ENCODE measurements at regions not wholly inside any gene's neighbourhood (a gene's known extent, or its start where the extent isn't known, plus 50 kb on each side); places are given as distances from the start of the nearest gene placed in this dataset.

GRCh38 chr3:117547956-117548550 lies 838.5 kb downstream of the TUSC7 start:
- WGBS, 2 donors = 46 to 57% methylated on average over 2 of the region's 2 CpGs
- H3K4me3 ChIP-seq (ENCODE audit: low read depth, poor library complexity, severe bottlenecking) = no peak overlapping the region
- TF ChIP-seq CTCF (IDR thresholded peaks at IDR 0.05) (no peak), POLR2A (IDR thresholded peaks at IDR 0.05) (no peak)
- no peak for DNase-seq (ENCODE audit: low spot score in 2 of 2)
- intact Hi-C loops (cut with DNase I; ENCODE audit: low total_unique reads) = no loop called here

- WGBS, 2 donors = 76 to 80% methylated on average over 3 of the region's 3 CpGs
- TF ChIP-seq CTCF (IDR thresholded peaks at IDR 0.05) (no peak), POLR2A (IDR thresholded peaks at IDR 0.05) (no peak)
- intact Hi-C loops (cut with DNase I; ENCODE audit: low total_unique reads) = no loop called here
- no peak for DNase-seq (ENCODE audit: low spot score in 2 of 2)
- H3K4me3 ChIP-seq (ENCODE audit: low read depth, poor library complexity, severe bottlenecking) = no peak overlapping the region
Observed at GRCh38 chr3:117548600-117548999, 839.0 kb downstream of the TUSC7 start.

DNA sequence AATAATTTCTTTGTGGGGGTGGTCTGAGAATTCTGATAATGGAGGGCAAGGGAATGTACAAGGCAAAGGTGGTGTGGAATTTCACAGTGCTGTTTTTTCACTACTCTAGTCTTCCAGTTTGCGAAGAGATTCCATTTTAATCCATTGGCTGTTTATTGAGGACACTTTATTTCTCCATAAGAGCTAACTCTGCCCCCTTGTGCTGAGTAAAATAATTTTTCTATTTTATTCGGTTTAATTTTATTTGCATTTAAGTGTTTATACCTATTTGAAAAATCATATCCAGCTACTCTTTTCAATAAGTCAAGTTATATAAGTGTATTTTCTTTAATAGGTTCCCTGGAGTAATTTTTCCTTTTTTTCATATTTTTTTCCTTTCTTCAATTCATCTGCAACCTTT lies 840.1 kb downstream of the TUSC7 start:
- intact Hi-C loops (cut with DNase I; ENCODE audit: low total_unique reads) = no loop called here
- 79 to 82% methylated on average over 2 of the region's 2 CpGs for WGBS, 2 donors
- H3K4me3 ChIP-seq (ENCODE audit: low read depth, poor library complexity, severe bottlenecking) = no peak overlapping the region
- TF ChIP-seq POLR2A (IDR thresholded peaks at IDR 0.05) (no peak), CTCF (IDR thresholded peaks at IDR 0.05) (no peak)
- no peak for DNase-seq (ENCODE audit: low spot score in 2 of 2)

DNA sequence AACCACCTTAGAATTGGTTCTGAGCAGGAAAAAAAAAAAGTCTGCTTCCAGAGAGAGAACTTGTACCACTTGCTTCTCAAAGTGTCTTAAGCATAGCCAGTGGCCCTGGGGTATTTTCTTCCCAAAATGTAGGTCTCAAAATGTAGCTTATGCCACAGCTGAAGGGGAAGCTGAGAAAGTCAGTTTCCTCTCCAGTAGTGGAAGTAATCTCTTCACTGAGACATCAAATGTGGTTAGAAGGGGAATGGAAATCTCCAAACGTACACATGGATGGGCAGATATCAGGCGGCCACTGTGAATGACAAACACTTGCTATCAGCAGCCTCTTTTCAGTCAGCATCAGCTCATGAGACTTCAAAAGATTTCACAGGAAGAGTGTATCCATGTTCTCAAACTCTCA lies 841.2 kb downstream of the TUSC7 start:
- TF ChIP-seq POLR2A (IDR thresholded peaks at IDR 0.05) = no peak
- no peak for TF ChIP-seq CTCF (IDR thresholded peaks at IDR 0.05)
- 84 to 90% methylated on average over 2 of the region's 2 CpGs for WGBS, 2 donors

DNA sequence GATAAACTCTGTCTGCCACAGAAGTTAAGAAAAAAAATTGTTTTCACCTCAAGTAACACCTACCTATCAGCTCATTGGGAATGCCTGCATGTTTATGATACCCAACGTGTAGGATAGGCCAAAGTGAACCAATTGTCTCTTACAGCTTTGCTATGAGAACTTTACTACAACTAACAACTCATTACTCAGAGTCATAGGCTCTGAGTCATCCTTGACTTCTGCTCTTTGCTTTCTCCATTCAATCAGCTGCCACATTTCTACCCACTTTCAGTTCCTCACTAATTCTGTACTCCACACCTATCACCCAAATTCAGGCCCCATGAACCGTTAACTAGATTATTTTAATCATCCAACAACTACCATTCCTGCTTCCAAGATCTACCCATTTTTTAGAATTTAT lies 843.9 kb downstream of the TUSC7 start:
- DNase-seq (ENCODE audit: low spot score in 2 of 2) = no peak
- 62 to 63% methylated on average over 2 of the region's 2 CpGs for WGBS, 2 donors
- H3K4me3 ChIP-seq (ENCODE audit: low read depth, poor library complexity, severe bottlenecking) = no peak overlapping the region
- intact Hi-C loops (cut with DNase I; ENCODE audit: low total_unique reads) = no loop called here
- TF ChIP-seq POLR2A (IDR thresholded peaks at IDR 0.05) (no peak), CTCF (IDR thresholded peaks at IDR 0.05) (no peak)

More for the DNA sequence above, 841.2 kb downstream of the TUSC7 start:
- DNase-seq (ENCODE audit: low spot score in 2 of 2) = no peak
- no peak overlapping the region for H3K4me3 ChIP-seq (ENCODE audit: low read depth, poor library complexity, severe bottlenecking)
- intact Hi-C loops (cut with DNase I; ENCODE audit: low total_unique reads) = no loop called here

Measured in lower leg skin (tissue), 4 donors.